Neuronal stem cell (in vitro differentiated cells): ENCODE measurements at regions not wholly inside any gene's neighbourhood (a gene's known extent, or its start where the extent isn't known, plus 50 kb on each side); places are given as distances from the start of the nearest gene placed in this dataset.

Experiments used
- DNase-seq: peaks from one replicate; pipeline ENCODE4 v3.0.0-alpha.2; 2013; ENCODE audit warnings: low spot score
- H2AFZ ChIP-seq: one replicate; pipeline ENCODE4 v1.6.1; 2013; ENCODE audit warnings: mild to moderate bottlenecking, low read length, inconsistent platforms
- H2AK5ac ChIP-seq: 2 replicates; pipeline ENCODE4 v1.6.1; 2013; ENCODE audit warnings: low read depth, mild to moderate bottlenecking, inconsistent platforms, low read length, moderate library complexity, mixed read lengths
- H2BK120ac ChIP-seq: 2 replicates; pipeline ENCODE4 v1.6.1; 2013; ENCODE audit warnings: low read depth, mild to moderate bottlenecking, inconsistent platforms, low read length, moderate library complexity, mixed read lengths
- H2BK12ac ChIP-seq: one replicate; pipeline ENCODE4 v1.6.1; 2013; ENCODE audit warnings: low read length, inconsistent platforms
- H2BK15ac ChIP-seq: 2 replicates; pipeline ENCODE4 v1.6.1; 2013; ENCODE audit warnings: mild to moderate bottlenecking, low read length, inconsistent platforms, mixed read lengths
- H2BK5ac ChIP-seq: one replicate; pipeline ENCODE4 v1.6.1; 2013; ENCODE audit warnings: inconsistent platforms, mild to moderate bottlenecking, low read length, moderate library complexity
- H3K14ac ChIP-seq: one replicate; pipeline ENCODE4 v1.6.1; 2013; ENCODE audit warnings: low read length, inconsistent platforms
- H3K18ac ChIP-seq: 2 replicates; pipeline ENCODE4 v1.6.1; 2013; ENCODE audit warnings: low read length, inconsistent platforms
- H3K23ac ChIP-seq: 2 replicates; pipeline ENCODE4 v1.6.1; 2013; ENCODE audit warnings: low read depth, mild to moderate bottlenecking, mixed read lengths, low read length, inconsistent platforms; ENCODE audit not compliant: poor library complexity
- H3K27ac ChIP-seq: replicated peaks from 3 replicates; pipeline ENCODE4 v1.5.1; 2013; ENCODE audit warnings: low read length, inconsistent platforms
- H3K27me3 ChIP-seq, 3 experiments: 2 replicates each; pipeline ENCODE4 v1.6.1; 2013; ENCODE audit warnings: low read length in 3 of 3, mild to moderate bottlenecking in 2 of 3, inconsistent platforms in 1 of 3, low read depth in 1 of 3, mixed read lengths in 1 of 3, moderate library complexity in 1 of 3; ENCODE audit not compliant: control insufficient read depth in 3 of 3, insufficient read depth in 3 of 3
- H3K36me3 ChIP-seq, 2 donors: replicated peaks in 1 of 2; 2 replicates each; pipeline ENCODE4 v1.6.1; 2013; ENCODE audit warnings: low read length in 2 of 2; ENCODE audit not compliant: control insufficient read depth in 2 of 2, insufficient read depth in 2 of 2
- H3K4ac ChIP-seq: 2 replicates; pipeline ENCODE4 v1.6.1; 2013; ENCODE audit warnings: inconsistent platforms, mild to moderate bottlenecking, low read length, moderate library complexity
- H3K4me1 ChIP-seq, 2 donors: 1 replicate in 1 of 2; 2 replicates in 1 of 2; pipeline ENCODE4 v1.6.1; 2013; ENCODE audit warnings: low read length in 2 of 2, low read depth in 1 of 2; ENCODE audit not compliant: control insufficient read depth in 2 of 2, insufficient read depth in 1 of 2
- H3K4me2 ChIP-seq: one replicate; pipeline ENCODE4 v1.6.1; 2013; ENCODE audit warnings: mild to moderate bottlenecking, low read length, inconsistent platforms; ENCODE audit not compliant: insufficient read depth, poor library complexity, severe bottlenecking
- H3K4me3 ChIP-seq, 2 donors: 2 replicates each; pipeline ENCODE4 v1.5.1; 2013; ENCODE audit warnings: low read length in 2 of 2, mild to moderate bottlenecking in 2 of 2, inconsistent platforms in 1 of 2, moderate library complexity in 1 of 2
- H3K79me1 ChIP-seq: one replicate; pipeline ENCODE4 v1.6.1; 2013; ENCODE audit warnings: low read depth, mild to moderate bottlenecking, inconsistent platforms, low read length, moderate library complexity
- H3K9ac ChIP-seq: one replicate; pipeline ENCODE4 v1.6.1; 2013; ENCODE audit warnings: mild to moderate bottlenecking, low read depth, low read length, inconsistent platforms; ENCODE audit not compliant: poor library complexity
- H3K9me3 ChIP-seq, 2 donors: replicated peaks in 1 of 2; 2 replicates each; pipeline versions ENCODE3 to v1.6.1; 2013; ENCODE audit warnings: low read length in 2 of 2, mild to moderate bottlenecking in 2 of 2, inconsistent platforms in 1 of 2, low read depth in 1 of 2, mixed read lengths in 1 of 2, moderate library complexity in 1 of 2; ENCODE audit not compliant: control insufficient read depth in 2 of 2, insufficient read depth in 1 of 2
- H4K8ac ChIP-seq: one replicate; pipeline ENCODE4 v1.6.1; 2013; ENCODE audit warnings: low read depth, mild to moderate bottlenecking, inconsistent platforms, low read length, moderate library complexity
- H4K91ac ChIP-seq: one replicate; pipeline ENCODE4 v1.6.1; 2013; ENCODE audit warnings: low read length, low read depth, mild to moderate bottlenecking, inconsistent platforms; ENCODE audit not compliant: poor library complexity
- WGBS, 2 donors: extraction: QIAGEN DNeasy Blood & Tissue Kit; methylation state at CpG; one replicate each; pipeline ENCODE4 v1.1.7; 2013; ENCODE audit warnings: missing lambda C conversion rate in 2 of 2, mixed read lengths in 1 of 2; ENCODE audit not compliant: insufficient read length in 2 of 2, insufficient replicate concordance in 1 of 2; ENCODE audit errors: extremely low coverage in 2 of 2; 5-methylcytosine and 5-hydroxymethylcytosine counted together

DNA sequence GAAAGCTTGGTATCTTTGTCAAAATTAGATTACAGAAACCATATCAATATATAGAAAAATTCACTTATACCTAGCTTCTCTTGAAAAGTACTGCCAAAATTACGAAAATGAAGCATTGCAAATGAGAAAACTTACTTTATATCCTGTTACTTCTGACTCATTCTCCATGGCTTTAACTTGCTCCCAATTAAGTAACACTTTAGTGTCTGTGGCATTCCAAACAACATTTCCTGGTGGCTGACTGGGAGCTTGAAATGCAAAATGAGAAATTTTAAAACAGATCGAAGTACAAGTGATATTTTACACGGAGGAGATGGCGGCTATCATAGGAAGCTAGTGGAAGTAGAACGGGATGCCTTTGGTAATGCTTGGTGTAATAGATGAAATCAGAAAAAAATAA is 347.3 kb downstream of the CNTN3 start:
- H2AFZ ChIP-seq, result no peak overlapping the region
- no peak overlapping the region for H3K18ac ChIP-seq
- H3K27me3 ChIP-seq, result no peaks in the 10 kb centered on the region
- H3K4me2 ChIP-seq, result no peak overlapping the region
- DNase-seq, result no peak
- no peak overlapping the region for H3K4ac ChIP-seq
- H3K79me1 ChIP-seq, result no peaks in the 10 kb centered on the region
- no peak overlapping the region for H2BK12ac ChIP-seq
- no peak overlapping the region for H2BK120ac ChIP-seq
- H3K36me3 ChIP-seq, result no peaks in the 10 kb centered on the region
- no peak overlapping the region for H2AK5ac ChIP-seq
- H3K9ac ChIP-seq, result no peak overlapping the region
- H3K23ac ChIP-seq, result no peak overlapping the region
- H3K14ac ChIP-seq, result no peak overlapping the region
- H4K91ac ChIP-seq, result no peak overlapping the region
- no peak overlapping the region for H3K4me3 ChIP-seq
- H2BK15ac ChIP-seq, result no peak overlapping the region
- no peak overlapping the region for H2BK5ac ChIP-seq
- no peak overlapping the region for H4K8ac ChIP-seq
- no peak overlapping the region for H3K27ac ChIP-seq
- H3K9me3 ChIP-seq, result no peaks in the 10 kb centered on the region
- no CpG with 5 or more reads among the region's 5 CpGs for WGBS, 2 donors
- H3K4me1 ChIP-seq, result no peaks in the 10 kb centered on the region

DNA sequence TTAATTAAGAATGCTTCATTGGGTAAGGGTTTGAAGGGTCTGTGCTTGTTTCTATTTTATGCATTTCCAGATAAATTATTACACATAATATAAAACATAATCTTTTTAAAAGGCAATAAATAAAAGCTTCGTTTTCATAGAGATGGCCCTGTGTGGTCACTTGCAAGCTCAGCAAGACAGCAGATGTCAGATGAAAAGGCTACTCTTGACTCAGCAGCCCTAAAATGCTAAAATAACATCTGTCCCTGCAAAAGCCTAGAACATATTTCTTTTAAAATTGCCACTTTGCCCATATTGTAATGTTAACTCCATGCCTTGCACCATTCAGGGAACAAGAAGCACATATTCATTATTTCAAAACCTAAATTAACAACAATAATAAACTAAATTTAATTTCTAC is 349.4 kb downstream of the CNTN3 start:
- Histone ChIP-seq H3K18ac (no peak overlapping the region), H3K9me3 (no peaks in the 10 kb centered on the region), H3K9ac (no peak overlapping the region), H3K79me1 (no peaks in the 10 kb centered on the region), H2BK15ac (no peak overlapping the region), H3K36me3 (no peaks in the 10 kb centered on the region), H2AFZ (no peak overlapping the region), H2BK120ac (no peak overlapping the region), H3K14ac (no peak overlapping the region), H3K4me1 (no peaks in the 10 kb centered on the region), H3K27me3 (no peaks in the 10 kb centered on the region), H2BK5ac (no peak overlapping the region), H2BK12ac (no peak overlapping the region), H4K91ac (no peak overlapping the region), H3K4ac (no peak overlapping the region), H3K4me2 (no peak overlapping the region), H3K27ac (no peak overlapping the region), H3K4me3 (no peak overlapping the region), H3K23ac (no peak overlapping the region), H2AK5ac (no peak overlapping the region), H4K8ac (no peak overlapping the region)
- no CpG with 5 or more reads among the region's 1 CpG for WGBS, 2 donors
- no peak for DNase-seq

DNA sequence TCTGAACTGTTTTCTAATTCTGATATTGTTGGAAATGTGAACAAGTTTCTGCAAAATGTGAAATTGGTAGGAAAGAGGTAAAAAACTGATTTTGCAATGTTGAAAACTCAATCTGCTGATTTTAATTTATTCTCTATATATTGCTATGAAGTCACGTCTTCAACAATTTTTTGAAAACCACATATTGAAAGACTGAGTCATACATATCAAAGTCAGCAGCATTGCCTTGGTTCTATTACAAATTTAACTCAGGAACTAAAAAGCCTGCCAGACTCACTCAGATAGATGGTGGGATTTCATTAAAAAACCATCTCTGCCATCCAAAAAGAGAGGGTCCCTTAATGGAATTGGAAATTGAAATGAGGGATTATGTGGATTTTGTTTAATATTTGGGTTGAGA is 351.4 kb downstream of the CNTN3 start:
- H3K4ac ChIP-seq, result no peak overlapping the region
- DNase-seq, result no peak
- H2AK5ac ChIP-seq, result no peak overlapping the region
- no peak overlapping the region for H3K14ac ChIP-seq
- no peaks in the 10 kb centered on the region for H3K36me3 ChIP-seq
- H2BK15ac ChIP-seq, result no peak overlapping the region
- H3K18ac ChIP-seq, result no peak overlapping the region
- H3K79me1 ChIP-seq, result no peaks in the 10 kb centered on the region
- H3K9ac ChIP-seq, result no peak overlapping the region
- H4K8ac ChIP-seq, result no peak overlapping the region
- H2BK5ac ChIP-seq, result no peak overlapping the region
- H2AFZ ChIP-seq, result no peak overlapping the region
- no peaks in the 10 kb centered on the region for H3K4me1 ChIP-seq
- H3K23ac ChIP-seq, result no peak overlapping the region
- H2BK120ac ChIP-seq, result no peak overlapping the region
- no peaks in the 10 kb centered on the region for H3K9me3 ChIP-seq
- H3K4me3 ChIP-seq, result no peak overlapping the region
- no peak overlapping the region for H3K27ac ChIP-seq
- no peak overlapping the region for H4K91ac ChIP-seq
- no CpG with 5 or more reads among the region's 1 CpG for WGBS, 2 donors
- no peak overlapping the region for H3K4me2 ChIP-seq
- no peaks in the 10 kb centered on the region for H3K27me3 ChIP-seq
- no peak overlapping the region for H2BK12ac ChIP-seq

DNA sequence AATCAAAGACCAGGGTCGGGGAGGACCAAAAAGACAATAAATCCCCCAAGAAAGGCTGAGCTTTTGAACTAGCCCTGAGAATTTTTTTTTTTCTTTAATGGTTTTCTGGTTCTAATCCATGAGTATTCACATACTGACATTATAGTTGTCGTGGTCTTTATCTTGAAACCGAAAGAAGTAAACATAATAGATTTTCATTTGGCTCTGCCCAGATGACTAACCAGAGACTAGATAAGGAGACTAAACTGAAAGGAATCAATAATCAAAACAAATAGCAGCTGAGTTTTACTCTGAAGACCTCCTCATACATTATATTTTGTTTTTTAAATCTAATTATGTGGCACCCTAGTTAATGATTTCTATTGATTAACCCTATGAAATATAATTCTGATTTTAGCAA is 381.4 kb downstream of the CNTN3 start:
- Histone ChIP-seq H2AFZ (no peak overlapping the region), H3K79me1 (no peaks in the 10 kb centered on the region), H3K23ac (no peak overlapping the region), H3K9ac (no peak overlapping the region), H3K4me1 (no peaks in the 10 kb centered on the region), H3K4me3 (no peak overlapping the region), H2BK12ac (no peak overlapping the region), H4K8ac (no peak overlapping the region), H3K4me2 (no peak overlapping the region), H3K4ac (no peak overlapping the region), H2BK15ac (no peak overlapping the region), H4K91ac (no peak overlapping the region), H3K36me3 (no peaks in the 10 kb centered on the region), H3K14ac (no peak overlapping the region), H2BK120ac (no peak overlapping the region), H3K9me3 (no peaks in the 10 kb centered on the region), H2BK5ac (no peak overlapping the region), H3K27ac (no peak overlapping the region), H3K27me3 (no peaks in the 10 kb centered on the region), H2AK5ac (no peak overlapping the region), H3K18ac (no peak overlapping the region)
- WGBS, 2 donors, result no CpG with 5 or more reads among the region's 3 CpGs
- no peak for DNase-seq
